ENCODE measurements at regions not wholly inside any gene's neighbourhood (a gene's known extent, or its start where the extent isn't known, plus 50 kb on each side); places are given as distances from the start of the nearest gene placed in this dataset.
A peak's percentile ranks its signal among the peaks of the same experiment; 100 is the strongest.

DNA sequence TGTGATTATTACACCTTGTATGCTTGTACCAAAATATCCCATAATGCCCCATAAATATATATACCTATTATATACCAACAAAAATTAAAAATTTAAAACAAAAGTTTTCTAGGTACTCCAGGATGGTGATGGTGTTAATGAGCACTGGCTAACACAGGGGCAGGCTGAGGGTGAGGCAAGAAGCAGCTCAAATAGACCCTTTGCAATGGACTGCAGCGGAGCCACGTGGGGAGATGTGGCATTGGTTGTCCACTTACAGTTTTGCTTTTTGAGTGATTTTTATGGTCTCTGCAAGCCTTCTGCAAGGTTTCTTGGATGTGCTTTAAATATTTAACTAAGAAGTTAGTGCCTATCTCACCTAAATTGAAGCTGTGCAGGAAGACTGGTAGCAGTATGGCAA, 132.9 kb downstream of the RAP2A start:
- DNase-seq (no peak), ATAC-seq (replicated peaks in 1 of 4) (no peak)
- POLR2A ChIA-PET, result no interaction called here
- no peaks in the 10 kb centered on the region for H3K9me3 ChIP-seq
- no peaks in the 10 kb centered on the region for H3K4me1 ChIP-seq (ENCODE audit: control insufficient read depth in 1 of 2, extremely low read depth in 1 of 2, insufficient read depth in 2 of 2, low read length in 2 of 2)
- H3K4me3 ChIP-seq (ENCODE audit: control insufficient read depth in 1 of 2, extremely low read depth in 1 of 2, low read length in 1 of 2), result no peak overlapping the region
- Mint-ChIP-seq H3K4me3 (no peak overlapping the region), H3K9me3 (no peaks in the 10 kb centered on the region), H3K4me1 (no peaks in the 10 kb centered on the region), H3K27ac (no peak overlapping the region), H3K36me3 (no peaks in the 10 kb centered on the region), H3K27me3 (peaks cover 25 to 37% of the 10 kb centered on the region in 2 donors)
- no peak overlapping the region for H3K27ac ChIP-seq (ENCODE audit: low read length)
- peaks cover 0 to 15% of the 10 kb centered on the region in 2 experiments for H3K27me3 ChIP-seq (replicated peaks in 1 of 2; ENCODE audit: control insufficient read depth in 2 of 2, extremely low read depth in 1 of 2, insufficient read depth in 2 of 2, low read length in 1 of 2)
- CTCF ChIA-PET, result no interaction called here
- no peaks in the 10 kb centered on the region for H3K36me3 ChIP-seq (ENCODE audit: control insufficient read depth in 2 of 2, extremely low read depth in 1 of 2, insufficient read depth in 1 of 2, low read length in 1 of 2)
- WGBS (ENCODE audit: insufficient coverage), result no CpG with 5 or more reads among the region's 2 CpGs

DNA sequence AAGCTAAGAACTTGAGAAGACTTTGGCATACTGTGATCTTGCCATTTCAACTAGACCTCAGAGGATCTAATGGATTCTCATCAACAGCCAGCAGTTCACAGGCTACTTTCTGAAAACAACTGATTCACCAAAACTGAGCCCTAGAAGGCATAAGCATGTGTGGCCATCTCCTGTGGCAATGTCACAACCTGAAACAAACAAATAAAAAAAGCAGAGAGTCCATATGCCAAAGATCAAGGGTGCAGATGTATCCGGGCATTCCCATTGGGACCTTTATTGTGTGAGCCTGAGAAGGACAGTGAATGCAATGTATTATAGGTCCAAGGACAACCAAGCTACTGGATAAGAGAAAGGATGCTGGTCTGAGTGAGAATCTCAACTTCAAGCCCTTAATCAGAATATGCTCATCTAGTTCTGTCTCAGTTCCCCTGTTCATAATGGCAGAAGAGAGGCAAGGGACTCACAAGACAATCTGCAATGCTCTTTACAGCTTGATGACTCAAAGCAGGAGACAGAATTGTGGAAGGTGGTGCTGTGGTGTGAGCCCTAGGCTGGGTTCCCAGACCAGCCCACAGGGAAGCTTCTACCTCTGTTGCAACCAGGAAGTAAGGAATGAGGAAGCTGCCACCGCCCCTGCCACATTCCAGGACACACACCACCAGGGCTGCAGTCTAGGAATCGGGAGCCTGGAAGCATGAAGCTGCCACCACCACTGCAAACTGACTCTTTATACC, 133.7 kb downstream of the RAP2A start:
- Mint-ChIP-seq H3K36me3 (no peaks in the 10 kb centered on the region), H3K27me3 (peaks cover 25 to 37% of the 10 kb centered on the region in 2 donors), H3K4me1 (no peaks in the 10 kb centered on the region), H3K4me3 (no peak overlapping the region), H3K9me3 (no peaks in the 10 kb centered on the region), H3K27ac (no peak overlapping the region)
- DNase-seq (no peak), ATAC-seq (replicated peaks in 1 of 4) (no peak)
- Histone ChIP-seq H3K4me3 (ENCODE audit: control insufficient read depth in 1 of 2, extremely low read depth in 1 of 2, low read length in 1 of 2) (no peak overlapping the region), H3K4me1 (ENCODE audit: control insufficient read depth in 1 of 2, extremely low read depth in 1 of 2, insufficient read depth in 2 of 2, low read length in 2 of 2) (no peaks in the 10 kb centered on the region), H3K9me3 (no peaks in the 10 kb centered on the region), H3K27me3 (replicated peaks in 1 of 2; ENCODE audit: control insufficient read depth in 2 of 2, extremely low read depth in 1 of 2, insufficient read depth in 2 of 2, low read length in 1 of 2) (peaks cover 0 to 15% of the 10 kb centered on the region in 2 experiments), H3K36me3 (ENCODE audit: control insufficient read depth in 2 of 2, extremely low read depth in 1 of 2, insufficient read depth in 1 of 2, low read length in 1 of 2) (no peaks in the 10 kb centered on the region), H3K27ac (ENCODE audit: low read length) (no peak overlapping the region)
- no CpG with 5 or more reads among the region's 3 CpGs for WGBS (ENCODE audit: insufficient coverage)
- ChIA-PET CTCF (no interaction called here), POLR2A (no interaction called here)

DNA sequence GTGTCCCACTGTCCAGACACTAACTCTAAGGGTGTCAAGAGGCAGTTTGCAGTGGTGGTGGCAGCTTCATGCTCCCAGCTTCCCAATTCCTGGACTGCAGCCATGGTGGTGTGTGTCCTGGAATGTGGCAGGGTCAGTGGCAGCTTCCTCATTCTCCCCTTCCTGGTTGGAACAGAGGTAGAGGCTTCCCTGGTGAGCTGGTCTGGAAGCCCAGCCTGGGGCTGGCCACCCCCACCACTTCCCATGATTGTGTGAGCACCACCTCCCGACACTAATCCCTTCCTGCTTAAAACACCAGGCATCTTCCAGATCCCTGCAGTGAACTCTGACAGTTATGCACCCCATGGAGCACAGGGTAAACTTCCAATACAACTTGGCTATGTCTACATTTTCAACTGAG, 134.9 kb downstream of the RAP2A start:
- peaks cover 25 to 37% of the 10 kb centered on the region in 2 donors for H3K27me3 Mint-ChIP-seq
- H3K9me3 Mint-ChIP-seq, result no peaks in the 10 kb centered on the region
- Histone ChIP-seq H3K27ac (ENCODE audit: low read length) (no peak overlapping the region), H3K4me1 (ENCODE audit: control insufficient read depth in 1 of 2, extremely low read depth in 1 of 2, insufficient read depth in 2 of 2, low read length in 2 of 2) (no peaks in the 10 kb centered on the region), H3K9me3 (no peaks in the 10 kb centered on the region), H3K4me3 (ENCODE audit: control insufficient read depth in 1 of 2, extremely low read depth in 1 of 2, low read length in 1 of 2) (no peak overlapping the region), H3K36me3 (ENCODE audit: control insufficient read depth in 2 of 2, extremely low read depth in 1 of 2, insufficient read depth in 1 of 2, low read length in 1 of 2) (no peaks in the 10 kb centered on the region), H3K27me3 (replicated peaks in 1 of 2; ENCODE audit: control insufficient read depth in 2 of 2, extremely low read depth in 1 of 2, insufficient read depth in 2 of 2, low read length in 1 of 2) (peaks cover 0 to 15% of the 10 kb centered on the region in 2 experiments)
- H3K4me3 Mint-ChIP-seq, result no peak overlapping the region
- ATAC-seq (replicated peaks in 1 of 4) (no peak), DNase-seq (no peak)
- WGBS (ENCODE audit: insufficient coverage), result 80% methylated on average over 1 of the region's 1 CpG
- CTCF ChIA-PET, result no interaction called here
- no peaks in the 10 kb centered on the region for H3K4me1 Mint-ChIP-seq
- POLR2A ChIA-PET, result no interaction called here
- no peaks in the 10 kb centered on the region for H3K36me3 Mint-ChIP-seq
- no peak overlapping the region for H3K27ac Mint-ChIP-seq

DNA sequence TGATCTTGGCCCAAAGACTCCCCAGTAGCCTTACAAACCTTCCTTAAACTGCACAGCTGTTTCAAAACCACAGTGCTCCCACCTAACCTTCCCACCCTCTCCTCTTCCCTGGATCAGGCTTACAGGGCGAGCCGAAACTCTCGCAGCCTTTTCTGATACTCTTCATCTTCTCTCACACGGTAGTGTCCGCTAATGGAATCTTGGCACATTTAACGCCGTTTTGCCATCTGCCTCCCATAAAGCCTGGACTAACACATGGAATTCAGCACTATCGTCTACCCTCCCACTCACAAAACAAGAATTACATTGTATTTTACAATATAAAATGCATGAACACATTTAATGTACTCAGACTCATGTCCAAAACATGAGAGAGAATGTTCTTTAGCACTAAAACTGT, 135.9 kb downstream of the RAP2A start:
- Mint-ChIP-seq H3K4me1 (no peaks in the 10 kb centered on the region), H3K9me3 (no peaks in the 10 kb centered on the region), H3K27ac (no peak overlapping the region), H3K27me3 (peaks cover 22 to 35% of the 10 kb centered on the region in 2 donors), H3K4me3 (no peak overlapping the region), H3K36me3 (no peaks in the 10 kb centered on the region)
- DNase-seq, result no peak
- H3K9me3 ChIP-seq, result no peaks in the 10 kb centered on the region
- H3K27ac ChIP-seq (ENCODE audit: low read length), result no peak overlapping the region
- no peaks in the 10 kb centered on the region for H3K4me1 ChIP-seq (ENCODE audit: control insufficient read depth in 1 of 2, extremely low read depth in 1 of 2, insufficient read depth in 2 of 2, low read length in 2 of 2)
- CTCF ChIA-PET, result no interaction called here
- no peaks in the 10 kb centered on the region for H3K36me3 ChIP-seq (ENCODE audit: control insufficient read depth in 2 of 2, extremely low read depth in 1 of 2, insufficient read depth in 1 of 2, low read length in 1 of 2)
- H3K4me3 ChIP-seq (ENCODE audit: control insufficient read depth in 1 of 2, extremely low read depth in 1 of 2, low read length in 1 of 2), result no peak overlapping the region
- 97% methylated on average over 7 of the region's 8 CpGs for WGBS (ENCODE audit: insufficient coverage)
- POLR2A ChIA-PET, result no interaction called here
- no peak for ATAC-seq (replicated peaks in 1 of 4)
- peaks cover 0 to 13% of the 10 kb centered on the region in 2 experiments for H3K27me3 ChIP-seq (replicated peaks in 1 of 2; ENCODE audit: control insufficient read depth in 2 of 2, extremely low read depth in 1 of 2, insufficient read depth in 2 of 2, low read length in 1 of 2)

DNA sequence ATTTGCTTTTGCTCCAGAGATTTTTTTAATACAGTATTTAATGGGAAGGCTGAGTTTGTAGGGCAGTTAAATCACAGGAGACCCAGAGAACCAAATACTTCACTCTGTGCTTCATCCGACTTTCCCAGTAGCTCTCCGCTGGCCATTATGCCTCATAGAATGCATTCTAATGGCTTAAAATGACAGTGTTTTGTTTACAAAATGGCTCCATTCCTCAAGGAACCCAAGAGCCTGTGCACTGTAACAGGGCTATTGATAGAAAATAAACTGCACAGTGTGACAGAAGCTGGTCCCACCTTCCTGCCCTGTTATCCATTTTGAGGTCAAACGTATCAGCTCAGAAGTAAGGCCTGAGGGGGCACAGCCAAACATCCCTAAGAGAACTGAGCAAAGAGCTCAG, 136.5 kb downstream of the RAP2A start:
- 70% methylated on average over 3 of the region's 3 CpGs for WGBS (ENCODE audit: insufficient coverage)
- Histone ChIP-seq H3K36me3 (ENCODE audit: control insufficient read depth in 2 of 2, extremely low read depth in 1 of 2, insufficient read depth in 1 of 2, low read length in 1 of 2) (no peaks in the 10 kb centered on the region), H3K27ac (ENCODE audit: low read length) (no peak overlapping the region), H3K4me3 (ENCODE audit: control insufficient read depth in 1 of 2, extremely low read depth in 1 of 2, low read length in 1 of 2) (no peak overlapping the region), H3K9me3 (no peaks in the 10 kb centered on the region), H3K4me1 (ENCODE audit: control insufficient read depth in 1 of 2, extremely low read depth in 1 of 2, insufficient read depth in 2 of 2, low read length in 2 of 2) (no peaks in the 10 kb centered on the region), H3K27me3 (replicated peaks in 1 of 2; ENCODE audit: control insufficient read depth in 2 of 2, extremely low read depth in 1 of 2, insufficient read depth in 2 of 2, low read length in 1 of 2) (peaks cover 0 to 10% of the 10 kb centered on the region in 2 experiments)
- ATAC-seq (replicated peaks in 1 of 4) (no peak), DNase-seq (no peak)
- Mint-ChIP-seq H3K36me3 (no peaks in the 10 kb centered on the region), H3K9me3 (no peaks in the 10 kb centered on the region), H3K27ac (no peak overlapping the region), H3K4me1 (no peaks in the 10 kb centered on the region), H3K4me3 (no peak overlapping the region), H3K27me3 (peaks cover 16 to 34% of the 10 kb centered on the region in 2 donors)
- ChIA-PET POLR2A (no interaction called here), CTCF (no interaction called here)

DNA sequence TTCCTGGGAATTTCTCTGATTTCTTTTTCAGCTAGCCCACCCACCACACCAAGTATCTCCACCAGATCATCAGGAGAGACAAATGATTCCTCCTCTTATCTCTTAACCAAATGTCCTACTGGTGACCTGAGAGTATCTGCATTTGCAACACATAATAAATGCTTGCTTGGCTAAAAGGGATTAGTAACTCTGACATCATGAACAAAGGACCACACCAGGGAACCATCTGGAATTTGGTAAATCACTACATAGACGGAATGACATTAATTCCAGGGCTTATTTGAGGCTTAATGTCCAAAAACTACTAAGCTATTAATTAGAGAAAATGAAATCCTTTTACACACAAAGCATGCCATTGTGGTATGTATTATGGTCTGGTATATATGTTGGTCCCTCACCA, 139.0 kb downstream of the RAP2A start:
- Mint-ChIP-seq H3K4me1 (no peaks in the 10 kb centered on the region), H3K4me3 (no peak overlapping the region), H3K27ac (no peak overlapping the region), H3K36me3 (no peaks in the 10 kb centered on the region), H3K9me3 (no peaks in the 10 kb centered on the region), H3K27me3 (peaks cover 5 to 23% of the 10 kb centered on the region in 2 donors)
- Histone ChIP-seq H3K27me3 (replicated peaks in 1 of 2; ENCODE audit: control insufficient read depth in 2 of 2, extremely low read depth in 1 of 2, insufficient read depth in 2 of 2, low read length in 1 of 2) (peaks cover 0 to 7% of the 10 kb centered on the region in 2 experiments), H3K36me3 (ENCODE audit: control insufficient read depth in 2 of 2, extremely low read depth in 1 of 2, insufficient read depth in 1 of 2, low read length in 1 of 2) (no peaks in the 10 kb centered on the region), H3K9me3 (no peaks in the 10 kb centered on the region), H3K4me1 (ENCODE audit: control insufficient read depth in 1 of 2, extremely low read depth in 1 of 2, insufficient read depth in 2 of 2, low read length in 2 of 2) (no peaks in the 10 kb centered on the region), H3K27ac (ENCODE audit: low read length) (no peak overlapping the region), H3K4me3 (ENCODE audit: control insufficient read depth in 1 of 2, extremely low read depth in 1 of 2, low read length in 1 of 2) (no peak overlapping the region)
- no peak for DNase-seq
- WGBS (ENCODE audit: insufficient coverage), result no CpG with 5 or more reads among the region's 1 CpG
- POLR2A ChIA-PET, result no interaction called here
- CTCF ChIA-PET, result no interaction called here
- no peak for ATAC-seq (replicated peaks in 1 of 4)

DNA sequence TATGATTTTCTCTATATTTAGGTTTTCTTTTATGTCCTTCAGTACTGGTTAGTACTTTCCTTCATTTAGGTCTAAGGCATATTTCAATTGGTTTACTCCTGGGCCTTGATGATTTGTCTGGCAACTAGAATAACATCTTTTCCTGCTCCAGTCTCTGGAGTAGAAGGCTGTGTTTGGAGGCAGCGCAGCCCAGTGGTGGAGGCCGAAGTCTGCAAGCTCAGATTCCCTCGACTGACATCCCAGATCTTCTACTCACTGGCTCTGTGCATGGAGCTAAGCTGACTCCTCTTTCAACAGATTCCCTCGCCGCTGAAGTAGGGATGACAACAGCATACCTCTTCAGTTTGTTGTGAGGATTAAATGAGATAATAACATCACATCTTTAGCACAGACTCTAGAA, 141.0 kb downstream of the RAP2A start:
- WGBS (ENCODE audit: insufficient coverage), result 100% methylated on average over 1 of the region's 5 CpGs
- Mint-ChIP-seq H3K9me3 (no peaks in the 10 kb centered on the region), H3K27me3 (peaks cover 1 to 15% of the 10 kb centered on the region in 2 donors), H3K27ac (no peak overlapping the region), H3K4me3 (no peak overlapping the region), H3K36me3 (no peaks in the 10 kb centered on the region), H3K4me1 (no peaks in the 10 kb centered on the region)
- H3K4me1 ChIP-seq (ENCODE audit: control insufficient read depth in 1 of 2, extremely low read depth in 1 of 2, insufficient read depth in 2 of 2, low read length in 2 of 2), result no peaks in the 10 kb centered on the region
- ChIA-PET CTCF (no interaction called here), POLR2A (no interaction called here)
- H3K27me3 ChIP-seq (replicated peaks in 1 of 2; ENCODE audit: control insufficient read depth in 2 of 2, extremely low read depth in 1 of 2, insufficient read depth in 2 of 2, low read length in 1 of 2), result no peaks in the 10 kb centered on the region
- no peak overlapping the region for H3K27ac ChIP-seq (ENCODE audit: low read length)
- no peak for ATAC-seq (replicated peaks in 1 of 4)
- peak in 1 of 35 experiments; percentile 6 for DNase-seq
- no peaks in the 10 kb centered on the region for H3K9me3 ChIP-seq
- no peaks in the 10 kb centered on the region for H3K36me3 ChIP-seq (ENCODE audit: control insufficient read depth in 2 of 2, extremely low read depth in 1 of 2, insufficient read depth in 1 of 2, low read length in 1 of 2)
- no peak overlapping the region for H3K4me3 ChIP-seq (ENCODE audit: control insufficient read depth in 1 of 2, extremely low read depth in 1 of 2, low read length in 1 of 2)
